ENCODE measurements at regions not wholly inside any gene's neighbourhood (a gene's known extent, or its start where the extent isn't known, plus 50 kb on each side); places are given as distances from the start of the nearest gene placed in this dataset.
A peak's percentile ranks its signal among the peaks of the same experiment; 100 is the strongest.

- no peak for DNase-seq
- no peak overlapping the region for H3K4me3 ChIP-seq (ENCODE audit: low read length)
- no peak for ATAC-seq (ENCODE audit: poor library complexity)
- no peaks in the 10 kb centered on the region for H3K9me3 ChIP-seq (ENCODE audit: control insufficient read depth in 1 of 2, insufficient read depth in 1 of 2, low read length in 2 of 2)
- Mint-ChIP-seq H3K4me1 (ENCODE audit: low read depth) (peaks cover 6% of the 10 kb centered on the region), H3K9me3 (no peaks in the 10 kb centered on the region), H3K4me3 (no peak overlapping the region), H3K36me3 (ENCODE audit: low read depth) (no peaks in the 10 kb centered on the region), H3K27ac (no peak overlapping the region), H3K27me3 (no peaks in the 10 kb centered on the region)
- H3K36me3 ChIP-seq (ENCODE audit: insufficient read depth, low read length) = no peaks in the 10 kb centered on the region
- no peak for TF ChIP-seq CTCF (IDR thresholded peaks at IDR 0.05)
- no peaks in the 10 kb centered on the region for H3K4me1 ChIP-seq (ENCODE audit: insufficient read depth, low read length)
- ChIA-PET POLR2A (no interaction called here), CTCF (no interaction called here)
- no peaks in the 10 kb centered on the region for H3K27me3 ChIP-seq (ENCODE audit: control insufficient read depth in 1 of 2, insufficient read depth in 2 of 2, low read length in 2 of 2)
- H3K27ac ChIP-seq (ENCODE audit: low read depth in 1 of 2, low read length in 2 of 2) = no peak overlapping the region
- intact Hi-C loops (cut with DNase I, micrococcal nuclease) = no loop called here
These were observed 266.1 kb upstream of the MAP3K1 start for GRCh38 chr5:56549096-56549886.

- Mint-ChIP-seq H3K27ac (no peak overlapping the region), H3K9me3 (peaks cover 3% of the 10 kb centered on the region), H3K4me1 (ENCODE audit: low read depth) (peaks cover 15% of the 10 kb centered on the region), H3K4me3 (no peak overlapping the region), H3K36me3 (ENCODE audit: low read depth) (no peaks in the 10 kb centered on the region), H3K27me3 (no peaks in the 10 kb centered on the region)
- ATAC-seq (ENCODE audit: poor library complexity) (no peak), DNase-seq (peak in 2 of 14 experiments; percentile 22 to 31)
- CTCF ChIA-PET = interaction anchor here (0.6 kb wide), 1 partner anchor 515 kb away, joined by 3 read pairs; no protein-coding TSS in a partner anchor
- H3K9me3 ChIP-seq (ENCODE audit: control insufficient read depth in 1 of 2, insufficient read depth in 1 of 2, low read length in 2 of 2) = peaks cover 0 to 3% of the 10 kb centered on the region in 2 experiments
- no peaks in the 10 kb centered on the region for H3K36me3 ChIP-seq (ENCODE audit: insufficient read depth, low read length)
- TF ChIP-seq CTCF (IDR thresholded peaks at IDR 0.05) = no peak
- intact Hi-C loops (cut with DNase I, micrococcal nuclease) = no loop called here
- H3K27ac ChIP-seq (ENCODE audit: low read depth in 1 of 2, low read length in 2 of 2) = no peak overlapping the region
- peaks cover 7% of the 10 kb centered on the region for H3K4me1 ChIP-seq (ENCODE audit: insufficient read depth, low read length)
- POLR2A ChIA-PET = interaction anchor here (0.9 kb wide), 1 partner anchor 120 kb away, joined by 3 read pairs; no protein-coding TSS in a partner anchor
- no peak overlapping the region for H3K4me3 ChIP-seq (ENCODE audit: low read length)
- no peaks in the 10 kb centered on the region for H3K27me3 ChIP-seq (ENCODE audit: control insufficient read depth in 1 of 2, insufficient read depth in 2 of 2, low read length in 2 of 2)
These were observed 270.3 kb upstream of the MAP3K1 start for GRCh38 chr5:56545016-56545415.

- intact Hi-C loops (cut with DNase I, micrococcal nuclease) = no loop called here
- ChIA-PET CTCF (interaction anchor here (1.5 kb wide), 1 partner anchor 20 kb away, joined by 3 read pairs; no protein-coding TSS in a partner anchor), POLR2A (interaction anchor here (0.8 kb wide), 1 partner anchor 10 kb away, joined by 3 read pairs; no protein-coding TSS in a partner anchor)
- peaks cover 0 to 3% of the 10 kb centered on the region in 2 experiments for H3K9me3 ChIP-seq (ENCODE audit: control insufficient read depth in 1 of 2, insufficient read depth in 1 of 2, low read length in 2 of 2)
- peaks cover 10% of the 10 kb centered on the region for H3K4me1 Mint-ChIP-seq (ENCODE audit: low read depth)
- no peak overlapping the region for H3K4me3 ChIP-seq (ENCODE audit: low read length)
- no peaks in the 10 kb centered on the region for H3K27me3 Mint-ChIP-seq
- DNase-seq (no peak), ATAC-seq (ENCODE audit: poor library complexity) (no peak)
- H3K27me3 ChIP-seq (ENCODE audit: control insufficient read depth in 1 of 2, insufficient read depth in 2 of 2, low read length in 2 of 2) = no peaks in the 10 kb centered on the region
- H3K36me3 Mint-ChIP-seq (ENCODE audit: low read depth) = no peaks in the 10 kb centered on the region
- H3K4me1 ChIP-seq (ENCODE audit: insufficient read depth, low read length) = peaks cover 7% of the 10 kb centered on the region
- no peak overlapping the region for H3K27ac ChIP-seq (ENCODE audit: low read depth in 1 of 2, low read length in 2 of 2)
- H3K4me3 Mint-ChIP-seq = no peak overlapping the region
- peaks cover 3% of the 10 kb centered on the region for H3K9me3 Mint-ChIP-seq
- TF ChIP-seq CTCF (IDR thresholded peaks at IDR 0.05) = no peak
- H3K36me3 ChIP-seq (ENCODE audit: insufficient read depth, low read length) = no peaks in the 10 kb centered on the region
- H3K27ac Mint-ChIP-seq = no peak overlapping the region
These were observed 271.6 kb upstream of the MAP3K1 start for GRCh38 chr5:56543441-56544388.

Measured in CD4-positive, alpha-beta T cell (primary cell).